ENCODE measurements at regions not wholly inside any gene's neighbourhood (a gene's known extent, or its start where the extent isn't known, plus 50 kb on each side); places are given as distances from the start of the nearest gene placed in this dataset.
"Not testable (repeated sequence)": the region's sequence is repeated elsewhere in the genome, so short reads cannot be mapped to it uniquely, and the experiment has no call there.

GRCh38 chr12:91637789-91638624, 455.4 kb upstream of the DCN start:
- TF ChIP-seq EZH2 (optimal IDR thresholded peaks at IDR 0.05; ENCODE audit: low read depth, low read length), result no peak
- no peak for TF ChIP-seq EZH2phosphoT487 (IDR thresholded peaks at IDR 0.05; ENCODE audit: low read length)
- TF ChIP-seq CTCF (IDR thresholded peaks at IDR 0.05; ENCODE audit: low read length), result no peak

DNA sequence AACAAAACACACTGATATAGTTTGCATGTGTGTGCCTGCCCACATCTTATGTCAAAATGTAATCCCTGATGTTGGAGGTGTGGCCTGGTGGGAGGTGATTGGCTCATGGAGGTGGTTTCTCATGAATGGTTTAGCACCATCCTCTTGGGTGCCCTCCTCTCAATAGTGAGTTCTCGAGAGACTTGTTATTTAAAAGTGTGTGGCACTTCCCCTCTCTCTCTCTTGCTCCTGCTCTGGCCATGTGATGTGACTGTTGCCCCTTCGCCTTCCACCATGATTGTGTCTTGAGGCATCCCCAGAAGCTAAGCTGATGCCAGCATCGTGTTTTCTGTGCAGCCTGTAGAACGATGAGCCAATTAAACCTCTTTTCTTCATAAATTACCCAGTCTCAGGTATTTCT, 454.1 kb upstream of the DCN start:
- no peaks in the 10 kb centered on the region for H3F3A ChIP-seq (ENCODE audit: insufficient read depth, low read length)
- H3K9me3 ChIP-seq (replicated peaks; ENCODE audit: insufficient read depth, low read length), result no peaks in the 10 kb centered on the region
- no peaks in the 10 kb centered on the region for H3K4me1 ChIP-seq (ENCODE audit: low read length)
- no peak overlapping the region for H3K4me3 ChIP-seq (ENCODE audit: low read length)
- no peak overlapping the region for H3K9ac ChIP-seq (ENCODE audit: low read length)
- no peak for TF ChIP-seq EZH2 (optimal IDR thresholded peaks at IDR 0.05; ENCODE audit: low read depth, low read length)
- TF ChIP-seq EZH2phosphoT487 (IDR thresholded peaks at IDR 0.05; ENCODE audit: low read length), result no peak
- TF ChIP-seq CTCF (IDR thresholded peaks at IDR 0.05; ENCODE audit: low read length), result no peak
- no peak overlapping the region for H3K4me2 ChIP-seq (ENCODE audit: low read depth, low read length)
- no peaks in the 10 kb centered on the region for H3K9me2 ChIP-seq (replicated peaks; ENCODE audit: insufficient read depth, low read length)
- no peaks in the 10 kb centered on the region for H3K27me3 ChIP-seq (replicated peaks; ENCODE audit: insufficient read depth, low read length)
- H3K36me3 ChIP-seq (replicated peaks; ENCODE audit: insufficient read depth, low read length), result no peaks in the 10 kb centered on the region
- no peak overlapping the region for H3K27ac ChIP-seq (ENCODE audit: low read length)
- H4K20me1 ChIP-seq (ENCODE audit: insufficient read depth, low read length), result no peaks in the 10 kb centered on the region
- H2AFZ ChIP-seq (ENCODE audit: low read length), result no peak overlapping the region
- H3K79me2 ChIP-seq (ENCODE audit: low read length), result no peaks in the 10 kb centered on the region
- DNase-seq, result no peak

More at GRCh38 chr12:91637789-91638624, 455.4 kb upstream of the DCN start:
- Histone ChIP-seq H3K9me3 (replicated peaks; ENCODE audit: insufficient read depth, low read length) (no peaks in the 10 kb centered on the region), H2AFZ (ENCODE audit: low read length) (no peak overlapping the region), H3K9ac (ENCODE audit: low read length) (no peak overlapping the region), H4K20me1 (ENCODE audit: insufficient read depth, low read length) (no peaks in the 10 kb centered on the region), H3K27me3 (replicated peaks; ENCODE audit: insufficient read depth, low read length) (no peaks in the 10 kb centered on the region), H3K4me1 (ENCODE audit: low read length) (no peaks in the 10 kb centered on the region), H3K79me2 (ENCODE audit: low read length) (no peaks in the 10 kb centered on the region), H3K36me3 (replicated peaks; ENCODE audit: insufficient read depth, low read length) (no peaks in the 10 kb centered on the region), H3K9me2 (replicated peaks; ENCODE audit: insufficient read depth, low read length) (no peaks in the 10 kb centered on the region), H3K27ac (ENCODE audit: low read length) (no peak overlapping the region), H3F3A (ENCODE audit: insufficient read depth, low read length) (no peaks in the 10 kb centered on the region), H3K4me2 (ENCODE audit: low read depth, low read length) (no peak overlapping the region), H3K4me3 (ENCODE audit: low read length) (no peak overlapping the region)
- DNase-seq, result no peak

DNA sequence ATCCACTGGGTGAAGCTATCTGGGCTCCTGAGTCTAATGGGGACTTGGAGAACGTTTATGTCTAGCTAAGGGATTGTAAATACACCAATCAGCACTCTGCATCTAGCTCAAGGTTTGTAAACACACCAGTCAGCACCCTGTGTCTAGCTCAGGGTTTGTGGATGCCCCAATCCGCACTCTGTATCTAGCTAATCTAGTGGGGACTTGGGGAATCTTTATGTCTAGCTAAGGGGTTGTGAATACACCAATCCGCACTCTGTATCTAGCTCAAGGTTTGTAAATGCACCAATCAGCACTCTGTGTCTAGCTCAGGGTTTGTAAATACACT, 451.7 kb upstream of the DCN start:
- peaks cover 14% of the 10 kb centered on the region for H3K4me1 ChIP-seq (ENCODE audit: low read length)
- H3K4me2 ChIP-seq (ENCODE audit: low read depth, low read length); H3K9me3 ChIP-seq (replicated peaks; ENCODE audit: insufficient read depth, low read length); H3K9me2 ChIP-seq (replicated peaks; ENCODE audit: insufficient read depth, low read length); H3F3A ChIP-seq (ENCODE audit: insufficient read depth, low read length); H2AFZ ChIP-seq (ENCODE audit: low read length); DNase-seq; H3K4me3 ChIP-seq (ENCODE audit: low read length); H3K27me3 ChIP-seq (replicated peaks; ENCODE audit: insufficient read depth, low read length); H3K27ac ChIP-seq (ENCODE audit: low read length); H3K9ac ChIP-seq (ENCODE audit: low read length); H3K36me3 ChIP-seq (replicated peaks; ENCODE audit: insufficient read depth, low read length); H3K79me2 ChIP-seq (ENCODE audit: low read length); H4K20me1 ChIP-seq (ENCODE audit: insufficient read depth, low read length): not testable (repeated sequence)

- H3K4me1 ChIP-seq (ENCODE audit: low read length), result peaks cover 14% of the 10 kb centered on the region
These were observed 451.2 kb upstream of the DCN start for GRCh38 chr12:91633734-91634357.

More at GRCh38 chr12:91633734-91634357, 451.2 kb upstream of the DCN start:
- Histone ChIP-seq H3K36me3 (replicated peaks; ENCODE audit: insufficient read depth, low read length) (no peaks in the 10 kb centered on the region), H3K9me3 (replicated peaks; ENCODE audit: insufficient read depth, low read length) (no peaks in the 10 kb centered on the region), H3K27ac (ENCODE audit: low read length) (no peak overlapping the region), H3K79me2 (ENCODE audit: low read length) (no peaks in the 10 kb centered on the region), H3K9me2 (replicated peaks; ENCODE audit: insufficient read depth, low read length) (no peaks in the 10 kb centered on the region), H2AFZ (ENCODE audit: low read length) (no peak overlapping the region), H4K20me1 (ENCODE audit: insufficient read depth, low read length) (no peaks in the 10 kb centered on the region), H3K27me3 (replicated peaks; ENCODE audit: insufficient read depth, low read length) (no peaks in the 10 kb centered on the region), H3F3A (ENCODE audit: insufficient read depth, low read length) (no peaks in the 10 kb centered on the region), H3K9ac (ENCODE audit: low read length) (no peak overlapping the region), H3K4me2 (ENCODE audit: low read depth, low read length) (no peak overlapping the region), H3K4me3 (ENCODE audit: low read length) (no peak overlapping the region)
- TF ChIP-seq CTCF (IDR thresholded peaks at IDR 0.05; ENCODE audit: low read length) (no peak), EZH2 (optimal IDR thresholded peaks at IDR 0.05; ENCODE audit: low read depth, low read length) (no peak), EZH2phosphoT487 (IDR thresholded peaks at IDR 0.05; ENCODE audit: low read length) (no peak)
- DNase-seq, result no peak
